CD4-positive, alpha-beta memory T cell (primary cell): ENCODE measurements at regions not wholly inside any gene's neighbourhood (a gene's known extent, or its start where the extent isn't known, plus 50 kb on each side); places are given as distances from the start of the nearest gene placed in this dataset.

Experiments used
- CTCF ChIA-PET: fragments of 350-600 bp; sonication (Branson Sonifier 250); formaldehyde crosslinking; loops from one replicate; lab custom pipeline; 2021; ENCODE audit warnings: inconsistent platforms; ENCODE audit not compliant: partially characterized antibody; lab: Charles Lee
- POLR2A ChIA-PET: fragments of 350-600 bp; sonication (Branson Sonifier 250); formaldehyde crosslinking; loops from one replicate; lab custom pipeline; 2021; ENCODE audit not compliant: partially characterized antibody; lab: Charles Lee
- DNase-seq, 5 donors: peaks; one replicate each; pipeline versions ENCODE4 v3.0.0 to v3.0.0-alpha.2; 2020 to 2022; ENCODE audit warnings: mixed read lengths in 1 of 5
- H3K27ac ChIP-seq: one replicate; pipeline ENCODE4 v1.7.0; 2013; ENCODE audit warnings: low read depth, low read length
- H3K27me3 ChIP-seq: 2 replicates; pipeline ENCODE4 v1.7.0; 2013; ENCODE audit warnings: mild to moderate bottlenecking, low read length, moderate library complexity; ENCODE audit not compliant: insufficient read depth
- H3K36me3 ChIP-seq: 2 replicates; pipeline ENCODE4 v1.7.0; 2013; ENCODE audit warnings: mild to moderate bottlenecking, low read length, moderate library complexity; ENCODE audit not compliant: insufficient read depth
- H3K4me1 ChIP-seq: 2 replicates; pipeline ENCODE4 v1.7.0; 2013; ENCODE audit warnings: mild to moderate bottlenecking, low read length, moderate library complexity; ENCODE audit not compliant: insufficient read depth
- H3K4me3 ChIP-seq, 2 donors: one replicate each; pipeline ENCODE4 v1.7.0; 2013; ENCODE audit warnings: low read length in 2 of 2, mild to moderate bottlenecking in 1 of 2
- H3K9me3 ChIP-seq, 2 donors: one replicate each; pipeline ENCODE4 v1.7.0; 2013; ENCODE audit warnings: low read length in 2 of 2, control low read depth in 1 of 2; ENCODE audit not compliant: control insufficient read depth in 1 of 2
- H3K27ac Mint-ChIP-seq, 7 donors: one replicate each; pipeline ENCODE4 v1.8.0; 2020 to 2021; ENCODE audit warnings: mixed read lengths in 7 of 7, mild to moderate bottlenecking in 6 of 7, inconsistent platforms in 3 of 7, moderate library complexity in 3 of 7
- H3K27me3 Mint-ChIP-seq, 2 donors: one replicate each; pipeline ENCODE4 v1.8.0; 2020 to 2021; ENCODE audit warnings: mixed read lengths in 2 of 2
- H3K36me3 Mint-ChIP-seq, 2 donors: one replicate each; pipeline ENCODE4 v1.8.0; 2020 to 2021; ENCODE audit warnings: mixed read lengths in 2 of 2, inconsistent platforms in 1 of 2, mild to moderate bottlenecking in 1 of 2
- H3K4me1 Mint-ChIP-seq, 4 donors: one replicate each; pipeline ENCODE4 v1.8.0; 2020 to 2021; ENCODE audit warnings: mixed read lengths in 4 of 4, mild to moderate bottlenecking in 1 of 4
- H3K4me3 Mint-ChIP-seq, 8 donors: one replicate each; pipeline ENCODE4 v1.8.0; 2020 to 2021; ENCODE audit warnings: mixed read lengths in 8 of 8, mild to moderate bottlenecking in 7 of 8, moderate library complexity in 6 of 8, inconsistent platforms in 3 of 8
- H3K9me3 Mint-ChIP-seq, 8 donors: one replicate each; pipeline ENCODE4 v1.8.0; 2020 to 2021; ENCODE audit warnings: mixed read lengths in 8 of 8, mild to moderate bottlenecking in 5 of 8, inconsistent platforms in 3 of 8, moderate library complexity in 1 of 8
- intact Hi-C: fragments of 100-400 bp; cut with micrococcal nuclease; formaldehyde crosslinking; loops from one replicate; pipeline ENCODE4 v1.15.1; 2023

- Mint-ChIP-seq H3K4me3 (no peak overlapping the region), H3K27ac (no peak overlapping the region), H3K27me3 (peaks cover 0 to 1% of the 10 kb centered on the region in 2 donors), H3K4me1 (no peaks in the 10 kb centered on the region), H3K9me3 (no peaks in the 10 kb centered on the region), H3K36me3 (no peaks in the 10 kb centered on the region)
- H3K36me3 ChIP-seq: no peaks in the 10 kb centered on the region
- no peaks in the 10 kb centered on the region for H3K9me3 ChIP-seq
- ChIA-PET POLR2A (no interaction called here), CTCF (no interaction called here)
- no peak for DNase-seq
- intact Hi-C loops: no loop called here
- no peaks in the 10 kb centered on the region for H3K27me3 ChIP-seq
- no peak overlapping the region for H3K27ac ChIP-seq
- H3K4me1 ChIP-seq: no peaks in the 10 kb centered on the region
- H3K4me3 ChIP-seq: no peak overlapping the region
These were observed 58.6 kb upstream of the UGT8 start for GRCh38 chr4:114539985-114540384.

- H3K27me3 Mint-ChIP-seq: no peaks in the 10 kb centered on the region
These were observed 51.1 kb upstream of the UGT8 start for GRCh38 chr4:114547340-114548134.

More at GRCh38 chr4:114547340-114548134, 51.1 kb upstream of the UGT8 start:
- Histone ChIP-seq H3K36me3 (no peaks in the 10 kb centered on the region), H3K27me3 (no peaks in the 10 kb centered on the region), H3K9me3 (no peaks in the 10 kb centered on the region), H3K27ac (no peak overlapping the region), H3K4me1 (no peaks in the 10 kb centered on the region), H3K4me3 (no peak overlapping the region)
- Mint-ChIP-seq H3K4me1 (no peaks in the 10 kb centered on the region), H3K27ac (no peak overlapping the region), H3K9me3 (peaks cover 0 to 5% (median 2%) of the 10 kb centered on the region in 8 donors), H3K4me3 (no peak overlapping the region), H3K36me3 (no peaks in the 10 kb centered on the region)
- DNase-seq: no peak
- ChIA-PET CTCF (no interaction called here), POLR2A (no interaction called here)
- intact Hi-C loops: no loop called here
